H1 (cell line): ENCODE measurements at regions not wholly inside any gene's neighbourhood (a gene's known extent, or its start where the extent isn't known, plus 50 kb on each side); places are given as distances from the start of the nearest gene placed in this dataset.

Source experiments
- CTCF ChIA-PET: fragments of 300-600 bp; sonication (Branson Sonifier 250); formaldehyde crosslinking; loops from one replicate; lab custom pipeline; 2021; ENCODE audit not compliant: partially characterized antibody; lab: Charles Lee
- POLR2A ChIA-PET: fragments of 300-600 bp; sonication (Branson Sonifier 250); formaldehyde crosslinking; loops from one replicate; lab custom pipeline; 2021; ENCODE audit warnings: inconsistent platforms; ENCODE audit not compliant: partially characterized antibody; lab: Charles Lee
- DNase-seq, 2 experiments: peaks; one replicate each; pipeline versions ENCODE4 v3.0.0 to v3.0.0-alpha.2; 2010 to 2022; ENCODE audit warnings: low spot score in 2 of 2, low read depth in 1 of 2, mixed read lengths in 1 of 2
- FAIRE-seq: peaks from 2 replicates; lab custom pipeline; 2011; peaks lifted over from hg19 to GRCh38; lab: Jason Lieb, UNC
- H2AFZ ChIP-seq: 2 replicates; pipeline ENCODE4 v1.8.1; 2012; ENCODE audit warnings: low read length, inconsistent platforms
- H2AK5ac ChIP-seq: 2 replicates; pipeline ENCODE4 v1.6.1; 2013; ENCODE audit warnings: low read depth, low read length
- H2BK120ac ChIP-seq: replicated peaks from 2 replicates; pipeline ENCODE3; 2013; ENCODE audit warnings: low read depth, low read length, inconsistent platforms
- H2BK12ac ChIP-seq: 2 replicates; pipeline ENCODE4 v1.6.1; 2013; ENCODE audit warnings: low read depth, low read length
- H2BK15ac ChIP-seq: 2 replicates; pipeline ENCODE4 v1.6.1; 2013; ENCODE audit warnings: low read length
- H2BK20ac ChIP-seq: 2 replicates; pipeline ENCODE4 v1.6.1; 2013; ENCODE audit warnings: low read length
- H2BK5ac ChIP-seq: 2 replicates; pipeline ENCODE4 v1.6.1; 2013; ENCODE audit warnings: low read depth, low read length
- H3K14ac ChIP-seq: 2 replicates; pipeline ENCODE4 v1.6.1; 2013; ENCODE audit warnings: inconsistent platforms; ENCODE audit not compliant: insufficient read length
- H3K18ac ChIP-seq: 2 replicates; pipeline ENCODE4 v1.6.1; 2013; ENCODE audit warnings: low read length; ENCODE audit errors: extremely low read depth
- H3K23ac ChIP-seq: 2 replicates; pipeline ENCODE4 v1.6.1; 2013; ENCODE audit warnings: inconsistent platforms; ENCODE audit not compliant: insufficient read length
- H3K23me2 ChIP-seq: 2 replicates; pipeline ENCODE4 v1.6.1; 2013; ENCODE audit warnings: low read depth, low read length
- H3K27ac ChIP-seq: 2 replicates; pipeline ENCODE4 v1.6.1; 2011; ENCODE audit warnings: low read depth, low read length, inconsistent platforms
- H3K27me3 ChIP-seq, 4 experiments: replicated peaks in 1 of 4; 1 replicate in 1 of 4; 2 replicates in 3 of 4; pipeline versions ENCODE4 v1.6.1 to v1.8.1; 2011 to 2013; ENCODE audit warnings: low read length in 3 of 4, mild to moderate bottlenecking in 3 of 4, inconsistent platforms in 2 of 4, mixed read lengths in 2 of 4, moderate library complexity in 1 of 4; ENCODE audit not compliant: control insufficient read depth in 3 of 4, insufficient read depth in 3 of 4; ENCODE audit errors: extremely low read depth in 1 of 4
- H3K36me3 ChIP-seq, 4 experiments: 2 replicates each; pipeline versions ENCODE4 v1.6.1 to v1.8.1; 2011 to 2013; ENCODE audit warnings: mild to moderate bottlenecking in 4 of 4, low read length in 3 of 4, moderate library complexity in 2 of 4, control low read depth in 1 of 4, inconsistent platforms in 1 of 4; ENCODE audit not compliant: insufficient read depth in 4 of 4, control insufficient read depth in 2 of 4
- H3K4ac ChIP-seq: replicated peaks from 2 replicates; pipeline ENCODE3; 2013; ENCODE audit warnings: low read length, low read depth, mixed read lengths, inconsistent platforms; ENCODE audit not compliant: insufficient read length
- H3K4me1 ChIP-seq, 4 experiments: replicated peaks in 1 of 4; 1 replicate in 1 of 4; 2 replicates in 3 of 4; pipeline versions ENCODE4 v1.6.1 to v1.8.1; 2011 to 2013; ENCODE audit warnings: low read length in 3 of 4, inconsistent platforms in 2 of 4, mixed read lengths in 1 of 4; ENCODE audit not compliant: insufficient read depth in 4 of 4, control insufficient read depth in 3 of 4
- H3K4me2 ChIP-seq, 2 experiments: 2 replicates each; pipeline versions ENCODE4 v1.6.1 to v1.8.1; 2011 to 2013; ENCODE audit warnings: low read depth in 2 of 2, low read length in 2 of 2, control low read depth in 1 of 2, inconsistent platforms in 1 of 2, mild to moderate bottlenecking in 1 of 2; ENCODE audit not compliant: insufficient read depth in 1 of 2
- H3K4me3 ChIP-seq, 4 experiments: fragments of 200-600, 300-600 bp in 1 of 4; sonication (generic), shearing (Covaris generic), sonication (Bioruptor Twin) in 1 of 4; 2 replicates each; pipeline versions ENCODE4 v1.5.1 to v1.8.1; 2011 to 2016; ENCODE audit warnings: low read length in 4 of 4, low read depth in 3 of 4, control low read depth in 2 of 4, inconsistent platforms in 2 of 4, mild to moderate bottlenecking in 2 of 4, mixed read lengths in 1 of 4, moderate library complexity in 1 of 4; ENCODE audit not compliant: insufficient read depth in 2 of 4; ENCODE audit errors: extremely low read depth in 1 of 4
- H3K56ac ChIP-seq: replicated peaks from 2 replicates; pipeline ENCODE3; 2013; ENCODE audit warnings: low read depth, mild to moderate bottlenecking, mixed read lengths, low read length, inconsistent platforms; ENCODE audit not compliant: insufficient read length
- H3K79me1 ChIP-seq: 2 replicates; pipeline ENCODE4 v1.6.1; 2013; ENCODE audit warnings: low read depth, low read length, control low read depth
- H3K79me2 ChIP-seq, 2 experiments: 2 replicates each; pipeline versions ENCODE4 v1.6.1 to v1.8.1; 2012 to 2013; ENCODE audit warnings: low read length in 2 of 2, mild to moderate bottlenecking in 2 of 2, inconsistent platforms in 1 of 2; ENCODE audit not compliant: insufficient read depth in 2 of 2, control insufficient read depth in 1 of 2
- H3K9ac ChIP-seq, 4 experiments: replicated peaks in 1 of 4; 1 replicate in 1 of 4; 2 replicates in 3 of 4; pipeline versions ENCODE4 v1.6.1 to v1.8.1; 2011 to 2013; ENCODE audit warnings: low read depth in 3 of 4, low read length in 3 of 4, control low read depth in 2 of 4, mild to moderate bottlenecking in 2 of 4, moderate library complexity in 2 of 4, inconsistent platforms in 1 of 4; ENCODE audit errors: extremely low read depth in 1 of 4
- H3K9me3 ChIP-seq, 2 experiments: 2 replicates each; pipeline versions ENCODE4 v1.6.1 to v1.8.1; 2012 to 2013; ENCODE audit warnings: mild to moderate bottlenecking in 2 of 2, moderate library complexity in 2 of 2, control low read depth in 1 of 2, inconsistent platforms in 1 of 2, low read depth in 1 of 2, low read length in 1 of 2, mixed read lengths in 1 of 2; ENCODE audit not compliant: insufficient read depth in 2 of 2
- H4K20me1 ChIP-seq, 2 experiments: replicated peaks in 1 of 2; 2 replicates each; pipeline versions ENCODE3 to v1.8.1; 2011 to 2013; ENCODE audit warnings: inconsistent platforms in 2 of 2, low read length in 2 of 2, mild to moderate bottlenecking in 1 of 2; ENCODE audit not compliant: insufficient read depth in 2 of 2, control insufficient read depth in 1 of 2
- H4K5ac ChIP-seq: 2 replicates; pipeline ENCODE4 v1.6.1; 2013; ENCODE audit warnings: low read length, low read depth, mixed read lengths, inconsistent platforms; ENCODE audit not compliant: insufficient read length
- H4K8ac ChIP-seq: 2 replicates; pipeline ENCODE4 v1.8.0; 2013; ENCODE audit warnings: mild to moderate bottlenecking, moderate library complexity, low read length, inconsistent platforms; ENCODE audit not compliant: insufficient read depth; ENCODE audit errors: extremely low read depth
- H4K91ac ChIP-seq: replicated peaks from 2 replicates; pipeline ENCODE3; 2013; ENCODE audit warnings: low read length, mixed read lengths, inconsistent platforms; ENCODE audit not compliant: insufficient read length
- BRCA1 ChIP-seq: IDR thresholded peaks from 2 replicates; pipeline ENCODE4 v1.6.1; 2012; ENCODE audit warnings: low read depth, low read length, improper control_type of control experiment
- CBX5 ChIP-seq: fragments of 300-800, 300-1000 bp; sonication (generic); IDR thresholded peaks from 2 replicates; pipeline ENCODE4 v1.7.1; 2016; ENCODE audit warnings: antibody characterized with exemption, low read length, low read depth
- CREB1 ChIP-seq: IDR thresholded peaks from 2 replicates; pipeline ENCODE4 v1.6.1; 2012; ENCODE audit warnings: inconsistent platforms
- CTBP2 ChIP-seq: IDR thresholded peaks from 2 replicates; pipeline ENCODE4 v1.7.0; 2011; ENCODE audit warnings: borderline replicate concordance, mild to moderate bottlenecking, moderate library complexity, mixed read lengths, low read length; ENCODE audit not compliant: insufficient read depth, insufficient read length
- FOSL1 ChIP-seq: IDR thresholded peaks from 2 replicates; pipeline ENCODE4 v1.6.1; 2011; ENCODE audit warnings: mild to moderate bottlenecking, low read depth, low read length, moderate library complexity; ENCODE audit not compliant: insufficient read depth
- HDAC6 ChIP-seq: IDR thresholded peaks from one replicate; pipeline ENCODE4 v1.7.1; 2012; ENCODE audit warnings: low read depth, mild to moderate bottlenecking, inconsistent platforms, low read length, moderate library complexity
- MAFK ChIP-seq: IDR thresholded peaks from 2 replicates; pipeline ENCODE4 v1.6.1; 2012; ENCODE audit warnings: low read depth, mild to moderate bottlenecking, improper control_type of control experiment, low read length
- NRF1 ChIP-seq: IDR thresholded peaks from 2 replicates; pipeline ENCODE4 v1.6.1; 2011; ENCODE audit warnings: mild to moderate bottlenecking, low read depth, low read length, improper control_type of control experiment
- RNF2 ChIP-seq: fragments of 200-900, 300-1000 bp; sonication (generic); IDR thresholded peaks from 2 replicates; pipeline ENCODE4 v1.7.1; 2016; ENCODE audit warnings: borderline replicate concordance, low read depth, mild to moderate bottlenecking, antibody characterized with exemption, low read length; ENCODE audit not compliant: poor library complexity, severe bottlenecking; ENCODE audit errors: missing control alignments
- SRF ChIP-seq: IDR thresholded peaks from 2 replicates; pipeline ENCODE4 v1.6.1; 2011; ENCODE audit warnings: mild to moderate bottlenecking, low read depth, low read length, moderate library complexity
- TEAD4 ChIP-seq: IDR thresholded peaks from 2 replicates; pipeline ENCODE4 v1.6.1; 2012; ENCODE audit warnings: low read depth, low read length, inconsistent platforms, mixed read lengths
- YY1 ChIP-seq: IDR thresholded peaks from 2 replicates; pipeline ENCODE4 v1.6.1; 2011; ENCODE audit warnings: low read depth, mild to moderate bottlenecking, low read length
- ZNF274 ChIP-seq: IDR thresholded peaks from 2 replicates; pipeline ENCODE4 v1.7.0; 2012; ENCODE audit warnings: low read length, borderline replicate concordance; ENCODE audit errors: extremely low read depth
- WGBS, 2 experiments: shearing (Covaris generic) in 1 of 2; methylation state at CpG; one replicate each; pipeline versions ENCODE4 v1.1.6 to v1.1.7; 2013 to 2015; ENCODE audit warnings: low lambda C conversion rate in 2 of 2, mixed read lengths in 2 of 2, inconsistent platforms in 1 of 2, low coverage in 1 of 2, missing lambda C conversion rate in 1 of 2; ENCODE audit not compliant: insufficient replicate concordance in 2 of 2, insufficient coverage in 1 of 2, insufficient read length in 1 of 2; ENCODE audit errors: extremely low coverage in 1 of 2, missing lambda C conversion rate in 1 of 2; 5-methylcytosine and 5-hydroxymethylcytosine counted together

DNA sequence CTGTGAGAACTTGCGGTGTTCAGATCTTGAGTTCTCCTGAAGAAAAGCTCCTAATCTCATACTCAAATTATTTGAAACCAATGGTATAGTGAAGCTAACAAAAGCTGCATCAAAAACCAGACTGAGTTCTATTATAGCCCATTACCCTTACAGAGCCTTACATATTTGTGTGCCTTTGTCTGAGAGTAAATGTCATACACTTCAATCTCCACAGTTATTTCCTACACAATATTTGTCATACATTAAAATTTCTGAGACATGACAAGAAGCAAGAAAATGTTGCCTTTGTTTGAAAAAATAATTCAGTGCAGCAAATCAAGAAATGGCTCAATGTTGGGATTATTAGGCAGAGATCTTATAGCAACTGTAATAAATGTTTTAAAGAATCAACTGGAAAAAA lies 776.1 kb upstream of the MBL2 start:
- H2BK20ac ChIP-seq = no peak overlapping the region
- FAIRE-seq (no peak), DNase-seq (no peak)
- H3K14ac ChIP-seq = no peak overlapping the region
- no peak overlapping the region for H2BK15ac ChIP-seq
- 100% methylated on average over 1 of the region's 1 CpG; no CpG with 5 or more reads in 1 of the 2 experiments for WGBS, 2 experiments
- H4K5ac ChIP-seq = no peak overlapping the region
- H3K27ac ChIP-seq = no peak overlapping the region
- H3K4me2 ChIP-seq = no peak overlapping the region
- no peak overlapping the region for H3K4ac ChIP-seq
- H2AFZ ChIP-seq = no peak overlapping the region
- no peaks in the 10 kb centered on the region for H3K4me1 ChIP-seq
- H4K20me1 ChIP-seq = no peaks in the 10 kb centered on the region
- H2BK120ac ChIP-seq = no peak overlapping the region
- POLR2A ChIA-PET = no interaction called here
- H3K4me3 ChIP-seq = no peak overlapping the region
- H2BK5ac ChIP-seq = no peak overlapping the region
- H3K9me3 ChIP-seq = no peaks in the 10 kb centered on the region; a peak in 1 of 4 replicates
- H3K18ac ChIP-seq = no peak overlapping the region
- H3K56ac ChIP-seq = no peak overlapping the region
- no peak overlapping the region for H4K8ac ChIP-seq
- H3K23ac ChIP-seq = no peak overlapping the region
- H3K79me2 ChIP-seq = no peaks in the 10 kb centered on the region
- no peak overlapping the region for H4K91ac ChIP-seq
- H2BK12ac ChIP-seq = no peak overlapping the region
- no peaks in the 10 kb centered on the region for H3K27me3 ChIP-seq
- H2AK5ac ChIP-seq = no peak overlapping the region
- CTCF ChIA-PET = interaction anchor here (0.7 kb wide), 1 partner anchor 9 kb away, joined by 3 read pairs; no protein-coding TSS in a partner anchor
- no peak overlapping the region for H3K9ac ChIP-seq
- H3K36me3 ChIP-seq = no peaks in the 10 kb centered on the region; a peak in 1 of 8 replicates
- no peaks in the 10 kb centered on the region for H3K23me2 ChIP-seq
- H3K79me1 ChIP-seq = no peaks in the 10 kb centered on the region
- TF ChIP-seq NRF1 (no peak), CTBP2 (no peak), SRF (no peak), CBX5 (no peak), RNF2 (no peak), MAFK (no peak), YY1 (no peak), CREB1 (no peak), FOSL1 (no peak), HDAC6 (no peak), BRCA1 (no peak), TEAD4 (no peak), ZNF274 (no peak)
